ENCODE measurements at regions not wholly inside any gene's neighbourhood (a gene's known extent, or its start where the extent isn't known, plus 50 kb on each side); places are given as distances from the start of the nearest gene placed in this dataset.
"Not testable (repeated sequence)": the region's sequence is repeated elsewhere in the genome, so short reads cannot be mapped to it uniquely, and the experiment has no call there.

GRCh38 chr2:7646661-7647060 lies 729.4 kb downstream of the RNF144A start:
- Histone ChIP-seq H3K36me3 (ENCODE audit: control insufficient read depth, insufficient read depth, low read length) (no peaks in the 10 kb centered on the region), H3K27me3 (ENCODE audit: control insufficient read depth, insufficient read depth, low read length) (no peaks in the 10 kb centered on the region), H3K9me3 (ENCODE audit: control insufficient read depth, low read depth, low read length) (no peaks in the 10 kb centered on the region), H3K4me1 (ENCODE audit: control insufficient read depth, insufficient read depth, low read length) (no peaks in the 10 kb centered on the region), H3K4me3 (ENCODE audit: low read length) (no peak overlapping the region), H3K27ac (ENCODE audit: low read length) (no peak overlapping the region)
- DNase-seq, result no peak
- WGBS (ENCODE audit: insufficient coverage, low lambda C conversion rate), result no CpG with 5 or more reads among the region's 6 CpGs

- H3K27ac ChIP-seq (ENCODE audit: low read length), result no peak overlapping the region
- DNase-seq, result no peak
- WGBS (ENCODE audit: insufficient coverage, low lambda C conversion rate), result 97% methylated on average over 4 of the region's 7 CpGs
Measured at GRCh38 chr2:7648221-7648795, 731.1 kb downstream of the RNF144A start.

GRCh38 chr2:7649461-7650228 lies 732.4 kb downstream of the RNF144A start:
- DNase-seq, result no peak
- Histone ChIP-seq H3K9me3 (ENCODE audit: control insufficient read depth, low read depth, low read length) (peaks cover 4% of the 10 kb centered on the region), H3K27ac (ENCODE audit: low read length) (no peak overlapping the region), H3K36me3 (ENCODE audit: control insufficient read depth, insufficient read depth, low read length) (no peaks in the 10 kb centered on the region), H3K4me1 (ENCODE audit: control insufficient read depth, insufficient read depth, low read length) (no peaks in the 10 kb centered on the region), H3K4me3 (ENCODE audit: low read length) (no peak overlapping the region), H3K27me3 (ENCODE audit: control insufficient read depth, insufficient read depth, low read length) (no peaks in the 10 kb centered on the region)
- WGBS (ENCODE audit: insufficient coverage, low lambda C conversion rate), result 90% methylated on average over 4 of the region's 6 CpGs

More at GRCh38 chr2:7648221-7648795, 731.1 kb downstream of the RNF144A start:
- Histone ChIP-seq H3K9me3 (ENCODE audit: control insufficient read depth, low read depth, low read length) (no peaks in the 10 kb centered on the region), H3K4me3 (ENCODE audit: low read length) (no peak overlapping the region), H3K4me1 (ENCODE audit: control insufficient read depth, insufficient read depth, low read length) (no peaks in the 10 kb centered on the region), H3K27me3 (ENCODE audit: control insufficient read depth, insufficient read depth, low read length) (no peaks in the 10 kb centered on the region), H3K36me3 (ENCODE audit: control insufficient read depth, insufficient read depth, low read length) (no peaks in the 10 kb centered on the region)

GRCh38 chr2:7653617-7654016 lies 736.4 kb downstream of the RNF144A start:
- Histone ChIP-seq H3K4me3 (ENCODE audit: low read length) (no peak overlapping the region), H3K36me3 (ENCODE audit: control insufficient read depth, insufficient read depth, low read length) (no peaks in the 10 kb centered on the region), H3K4me1 (ENCODE audit: control insufficient read depth, insufficient read depth, low read length) (no peaks in the 10 kb centered on the region), H3K27me3 (ENCODE audit: control insufficient read depth, insufficient read depth, low read length) (no peaks in the 10 kb centered on the region), H3K27ac (ENCODE audit: low read length) (no peak overlapping the region), H3K9me3 (ENCODE audit: control insufficient read depth, low read depth, low read length) (peaks cover 4% of the 10 kb centered on the region)
- no CpG with 5 or more reads among the region's 2 CpGs for WGBS (ENCODE audit: insufficient coverage, low lambda C conversion rate)
- DNase-seq, result no peak

- WGBS (ENCODE audit: insufficient coverage, low lambda C conversion rate), result 100% methylated on average over 2 of the region's 2 CpGs
- Histone ChIP-seq H3K9me3 (ENCODE audit: control insufficient read depth, low read depth, low read length) (peaks cover 6% of the 10 kb centered on the region), H3K27ac (ENCODE audit: low read length) (no peak overlapping the region), H3K36me3 (ENCODE audit: control insufficient read depth, insufficient read depth, low read length) (no peaks in the 10 kb centered on the region), H3K4me3 (ENCODE audit: low read length) (no peak overlapping the region), H3K27me3 (ENCODE audit: control insufficient read depth, insufficient read depth, low read length) (no peaks in the 10 kb centered on the region), H3K4me1 (ENCODE audit: control insufficient read depth, insufficient read depth, low read length) (no peaks in the 10 kb centered on the region)
- DNase-seq, result no peak
Measured at GRCh38 chr2:7655629-7656028, 738.4 kb downstream of the RNF144A start.

- no CpG with 5 or more reads among the region's 2 CpGs for WGBS (ENCODE audit: insufficient coverage, low lambda C conversion rate)
- H3K36me3 ChIP-seq (ENCODE audit: control insufficient read depth, insufficient read depth, low read length); H3K27me3 ChIP-seq (ENCODE audit: control insufficient read depth, insufficient read depth, low read length); H3K4me1 ChIP-seq (ENCODE audit: control insufficient read depth, insufficient read depth, low read length); H3K4me3 ChIP-seq (ENCODE audit: low read length); H3K9me3 ChIP-seq (ENCODE audit: control insufficient read depth, low read depth, low read length); H3K27ac ChIP-seq (ENCODE audit: low read length); DNase-seq: not testable (repeated sequence)
Measured at GRCh38 chr2:7657526-7657925, 740.3 kb downstream of the RNF144A start.

- WGBS (ENCODE audit: insufficient coverage, low lambda C conversion rate), result no CpG with 5 or more reads among the region's 12 CpGs
- no peaks in the 10 kb centered on the region for H3K27me3 ChIP-seq (ENCODE audit: control insufficient read depth, insufficient read depth, low read length)
Measured at GRCh38 chr2:7658486-7658885, 741.3 kb downstream of the RNF144A start.

GRCh38 chr2:7660816-7661215 lies 743.6 kb downstream of the RNF144A start:
- Histone ChIP-seq H3K4me3 (ENCODE audit: low read length) (no peak overlapping the region), H3K27ac (ENCODE audit: low read length) (no peak overlapping the region), H3K36me3 (ENCODE audit: control insufficient read depth, insufficient read depth, low read length) (no peaks in the 10 kb centered on the region), H3K27me3 (ENCODE audit: control insufficient read depth, insufficient read depth, low read length) (no peaks in the 10 kb centered on the region), H3K9me3 (ENCODE audit: control insufficient read depth, low read depth, low read length) (peaks cover 2% of the 10 kb centered on the region), H3K4me1 (ENCODE audit: control insufficient read depth, insufficient read depth, low read length) (no peaks in the 10 kb centered on the region)
- no peak for DNase-seq
- WGBS (ENCODE audit: insufficient coverage, low lambda C conversion rate), result no CpG with 5 or more reads among the region's 2 CpGs

More at GRCh38 chr2:7658486-7658885, 741.3 kb downstream of the RNF144A start:
- Histone ChIP-seq H3K27ac (ENCODE audit: low read length) (no peak overlapping the region), H3K36me3 (ENCODE audit: control insufficient read depth, insufficient read depth, low read length) (no peaks in the 10 kb centered on the region), H3K4me1 (ENCODE audit: control insufficient read depth, insufficient read depth, low read length) (no peaks in the 10 kb centered on the region), H3K9me3 (ENCODE audit: control insufficient read depth, low read depth, low read length) (peaks cover 5% of the 10 kb centered on the region), H3K4me3 (ENCODE audit: low read length) (no peak overlapping the region)
- no peak for DNase-seq

- Histone ChIP-seq H3K27ac (ENCODE audit: low read length) (no peak overlapping the region), H3K27me3 (ENCODE audit: control insufficient read depth, insufficient read depth, low read length) (no peaks in the 10 kb centered on the region), H3K36me3 (ENCODE audit: control insufficient read depth, insufficient read depth, low read length) (no peaks in the 10 kb centered on the region), H3K4me1 (ENCODE audit: control insufficient read depth, insufficient read depth, low read length) (no peaks in the 10 kb centered on the region), H3K4me3 (ENCODE audit: low read length) (no peak overlapping the region), H3K9me3 (ENCODE audit: control insufficient read depth, low read depth, low read length) (peaks cover 2% of the 10 kb centered on the region)
- no peak for DNase-seq
- 80% methylated on average over 1 of the region's 5 CpGs for WGBS (ENCODE audit: insufficient coverage, low lambda C conversion rate)
Measured at GRCh38 chr2:7661502-7661901, 744.3 kb downstream of the RNF144A start.

- WGBS (ENCODE audit: insufficient coverage, low lambda C conversion rate), result no CpG with 5 or more reads among the region's 4 CpGs
- Histone ChIP-seq H3K4me1 (ENCODE audit: control insufficient read depth, insufficient read depth, low read length) (no peaks in the 10 kb centered on the region), H3K27me3 (ENCODE audit: control insufficient read depth, insufficient read depth, low read length) (no peaks in the 10 kb centered on the region), H3K4me3 (ENCODE audit: low read length) (no peak overlapping the region), H3K27ac (ENCODE audit: low read length) (no peak overlapping the region), H3K36me3 (ENCODE audit: control insufficient read depth, insufficient read depth, low read length) (no peaks in the 10 kb centered on the region), H3K9me3 (ENCODE audit: control insufficient read depth, low read depth, low read length) (no peaks in the 10 kb centered on the region)
- DNase-seq, result no peak
Measured at GRCh38 chr2:7665880-7666279, 748.7 kb downstream of the RNF144A start.
